ENCODE measurements at regions not wholly inside any gene's neighbourhood (a gene's known extent, or its start where the extent isn't known, plus 50 kb on each side); places are given as distances from the start of the nearest gene placed in this dataset.

GRCh38 chr10:4217187-4217586 lies 432.2 kb upstream of the KLF6 start:
- no peak for TF ChIP-seq CTCF (conservative IDR thresholded peaks at IDR 0.05)
- no peak overlapping the region for H4K5ac ChIP-seq (ENCODE audit: insufficient read length, low read depth, low read length)

More at GRCh38 chr10:4217187-4217586, 432.2 kb upstream of the KLF6 start:
- Histone ChIP-seq H3K79me1 (ENCODE audit: insufficient read depth, low read depth, low read length, poor library complexity, severe bottlenecking) (no peaks in the 10 kb centered on the region), H3K23me2 (ENCODE audit: insufficient read length, low read depth, low read length, poor library complexity, severe bottlenecking) (no peaks in the 10 kb centered on the region), H3T11ph (ENCODE audit: low read length) (no peak overlapping the region), H3K27me3 (ENCODE audit: insufficient read depth, low read length) (no peaks in the 10 kb centered on the region), H2BK120ac (ENCODE audit: low read depth, low read length, poor library complexity, severe bottlenecking) (no peak overlapping the region), H3K4me1 (ENCODE audit: insufficient read depth, low read length) (peaks cover 10% of the 10 kb centered on the region; the same call in 1 of the 2 replicates), H4K8ac (replicated peaks; ENCODE audit: insufficient read length, low read depth, low read length) (no peak overlapping the region), H2AK5ac (ENCODE audit: insufficient read length, low read length) (no peak overlapping the region), H3K23ac (ENCODE audit: insufficient read length, low read depth, low read length) (no peak overlapping the region), H3K56ac (ENCODE audit: insufficient read length, low read depth, low read length) (no peak overlapping the region), H2BK15ac (ENCODE audit: low read depth, low read length) (no peak overlapping the region), H4K20me1 (ENCODE audit: control insufficient read depth, insufficient read depth, insufficient read length) (no peaks in the 10 kb centered on the region), H3K79me2 (ENCODE audit: insufficient read depth, low read length) (no peaks in the 10 kb centered on the region), H2BK20ac (ENCODE audit: low read depth, low read length, poor library complexity, severe bottlenecking) (no peak overlapping the region), H2BK12ac (ENCODE audit: insufficient read length, low read depth, low read length) (no peak overlapping the region), H2BK5ac (ENCODE audit: insufficient read length, low read length) (no peak overlapping the region), H3K14ac (ENCODE audit: insufficient read depth, low read length) (no peak overlapping the region), H2AFZ (ENCODE audit: low read length) (no peak overlapping the region), H3K4me2 (ENCODE audit: insufficient read depth, insufficient read length, low read length) (no peak overlapping the region), H4K91ac (ENCODE audit: insufficient read length, low read depth, low read length) (no peak overlapping the region), H3K9me3 (ENCODE audit: control insufficient read depth, low read depth, low read length) (no peaks in the 10 kb centered on the region), H3K9ac (ENCODE audit: extremely low read depth, insufficient read length, low read length) (no peak overlapping the region), H3K4ac (ENCODE audit: low read depth, low read length) (no peak overlapping the region), H3K18ac (ENCODE audit: insufficient read length, low read depth, low read length) (no peak overlapping the region), H3K27ac (ENCODE audit: insufficient read length, low read depth, low read length) (no peak overlapping the region)
- H3K4me1 Mint-ChIP-seq, result peaks cover 50 to 55% of the 10 kb centered on the region in 2 experiments
- no peaks in the 10 kb centered on the region; a peak in 1 of 5 replicates for H3K9me3 Mint-ChIP-seq
- DNase-seq, result no peak
- WGBS (ENCODE audit: extremely low coverage, insufficient read length, low lambda C conversion rate), result no CpG with 5 or more reads among the region's 5 CpGs
- no peaks in the 10 kb centered on the region for H3K27me3 Mint-ChIP-seq (ENCODE audit: low read depth)
- no peaks in the 10 kb centered on the region; a peak in 1 of 7 replicates for H3K36me3 Mint-ChIP-seq (ENCODE audit: insufficient read depth in 1 of 3, low read depth in 3 of 3)
- peak overlapping the region in 1 of 3 experiments; percentile 20; a peak in 2 of 7 replicates for H3K27ac Mint-ChIP-seq
- no peak overlapping the region for H3K4me3 Mint-ChIP-seq
